ENCODE measurements at regions not wholly inside any gene's neighbourhood (a gene's known extent, or its start where the extent isn't known, plus 50 kb on each side); places are given as distances from the start of the nearest gene placed in this dataset.
"Not testable (repeated sequence)": the region's sequence is repeated elsewhere in the genome, so short reads cannot be mapped to it uniquely, and the experiment has no call there.

DNA sequence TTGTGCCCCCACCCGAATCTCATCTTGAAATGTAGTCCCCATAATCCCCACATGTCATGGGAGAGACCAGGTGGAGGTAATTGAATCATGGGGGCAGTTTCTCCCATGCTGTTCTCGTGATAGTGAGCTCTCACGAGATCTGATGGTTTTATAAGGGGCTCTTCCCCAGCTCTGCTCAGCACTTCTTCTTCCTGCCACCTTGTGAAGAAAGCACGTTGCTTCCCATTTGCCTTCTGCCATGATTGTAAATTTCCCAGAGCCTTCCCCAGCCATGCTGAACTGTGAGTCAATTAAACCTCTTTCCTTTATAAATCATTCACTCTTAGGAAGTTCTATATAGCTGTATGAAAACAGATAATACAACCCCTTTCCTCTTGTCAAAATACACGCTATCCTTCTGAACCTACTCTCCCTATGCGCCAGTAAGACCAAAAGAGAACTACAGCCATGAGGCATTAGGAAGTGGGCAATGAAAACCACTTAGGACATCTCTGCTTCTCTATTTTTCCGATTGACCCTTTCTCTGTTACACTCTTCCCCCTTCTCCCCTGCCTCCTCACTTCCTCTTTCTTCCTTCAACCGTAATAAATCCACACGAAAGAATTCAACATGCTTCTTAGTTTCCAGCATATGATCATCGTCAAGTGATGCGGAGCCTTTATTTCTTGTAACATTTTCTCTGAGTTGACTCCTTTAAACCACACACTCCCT lies 101.2 kb upstream of the WDR11 start:
- no peak for DNase-seq (ENCODE audit: low read depth)

DNA sequence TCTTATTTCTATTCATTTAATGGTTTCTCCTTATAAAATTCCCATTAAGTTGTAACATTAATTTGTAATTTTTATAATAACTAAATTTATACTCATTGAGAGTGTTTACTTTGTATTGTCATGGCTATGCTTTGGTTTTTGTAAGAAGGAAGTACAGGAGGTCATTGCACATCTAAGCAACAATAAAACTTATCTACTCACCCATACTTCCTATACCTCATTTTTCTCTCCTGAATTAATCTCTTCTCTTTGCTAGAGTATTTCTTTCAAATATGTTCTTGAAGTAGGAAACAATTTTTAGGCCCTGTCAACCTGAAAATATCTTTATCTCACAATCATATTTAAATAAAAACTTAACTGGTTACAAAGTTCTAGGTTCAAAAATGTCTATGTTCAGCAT lies 95.4 kb upstream of the WDR11 start:
- DNase-seq (ENCODE audit: low read depth), result no peak

DNA sequence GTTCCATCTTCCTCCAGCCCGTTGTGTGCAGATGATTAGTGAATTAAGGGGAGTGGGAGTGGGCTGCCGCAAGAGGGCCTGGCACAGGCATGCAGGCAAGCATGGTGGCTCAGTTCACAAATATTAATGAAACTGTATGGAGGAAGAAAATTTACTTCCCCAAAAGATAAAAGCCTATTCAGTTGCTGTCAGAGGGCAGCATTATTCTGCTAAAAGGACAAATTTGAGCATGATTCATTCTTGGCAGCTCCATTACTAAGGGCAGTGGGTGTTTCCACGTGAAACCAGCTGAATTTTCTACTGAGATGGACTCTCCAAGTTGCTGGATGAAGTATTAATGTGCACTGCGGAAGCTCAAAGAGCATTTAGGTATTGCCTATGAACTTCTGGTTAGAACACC lies 90.9 kb upstream of the WDR11 start:
- no peak for DNase-seq (ENCODE audit: low read depth)

DNA sequence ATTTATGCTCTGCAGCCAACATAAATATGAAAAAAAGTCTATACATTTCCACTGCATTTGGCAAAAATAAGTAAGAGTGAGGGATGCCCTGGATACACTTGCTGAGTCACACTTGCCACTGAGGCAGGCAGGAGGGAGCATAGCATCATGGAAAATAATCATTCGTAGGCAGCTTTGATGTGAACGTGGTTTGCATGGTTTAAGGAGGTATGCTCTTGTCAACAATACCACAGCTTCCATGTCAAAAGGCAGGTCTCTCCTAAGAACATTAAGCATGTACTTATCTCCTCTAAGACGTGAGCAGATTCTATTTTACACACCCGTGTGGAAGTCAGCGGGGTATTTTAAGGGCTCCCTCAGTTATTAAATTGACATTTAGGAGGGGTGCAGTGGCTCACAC lies 89.2 kb upstream of the WDR11 start:
- DNase-seq (ENCODE audit: low read depth), result no peak

DNA sequence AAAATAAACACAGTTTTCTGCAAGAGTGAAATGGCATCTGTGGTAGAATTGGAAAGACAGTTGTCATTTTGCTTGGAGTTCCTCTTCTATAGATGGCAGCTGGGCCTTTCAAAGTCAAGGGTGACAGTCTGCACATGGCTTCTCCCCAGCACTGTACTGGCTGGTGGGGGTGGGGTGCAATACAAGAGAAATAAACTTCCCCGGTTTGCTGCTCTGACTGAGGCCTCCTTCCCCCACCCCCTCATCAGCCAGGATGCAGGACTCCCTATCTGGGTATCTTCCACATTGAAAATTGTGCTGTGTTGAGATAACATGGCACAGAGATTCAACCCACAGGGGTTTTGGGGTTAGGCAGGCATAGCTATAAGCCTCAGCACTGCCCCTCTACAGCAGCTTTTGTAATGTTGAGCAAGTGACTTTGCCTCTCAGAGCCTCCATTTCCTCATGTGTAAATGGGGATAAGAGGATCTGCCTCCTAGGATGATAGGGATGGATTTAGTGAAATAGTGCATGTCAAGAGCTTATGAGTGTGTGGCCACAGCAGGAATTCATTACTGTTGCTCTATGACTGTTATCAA lies 85.8 kb upstream of the WDR11 start:
- no peak for DNase-seq (ENCODE audit: low read depth)

DNA sequence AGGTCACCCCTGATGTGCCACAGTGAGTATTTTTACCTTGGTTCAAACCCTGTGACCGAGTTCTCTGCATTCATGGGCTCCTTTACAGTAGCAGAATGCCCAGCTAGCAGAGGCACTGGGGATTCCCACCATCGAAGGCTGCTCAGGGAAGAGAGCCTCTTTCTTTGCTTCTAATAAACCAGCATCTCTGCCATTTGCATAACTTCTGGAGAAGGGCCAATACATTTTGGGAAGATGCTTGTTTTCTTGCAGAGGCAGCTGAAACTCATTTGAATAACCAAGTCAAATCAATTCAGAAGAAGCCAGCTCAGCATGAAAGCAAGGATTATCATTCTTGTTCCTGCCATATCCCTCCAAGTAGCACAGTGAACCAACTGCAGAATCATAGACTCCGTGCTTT lies 82.9 kb upstream of the WDR11 start:
- no peak for DNase-seq (ENCODE audit: low read depth)

DNA sequence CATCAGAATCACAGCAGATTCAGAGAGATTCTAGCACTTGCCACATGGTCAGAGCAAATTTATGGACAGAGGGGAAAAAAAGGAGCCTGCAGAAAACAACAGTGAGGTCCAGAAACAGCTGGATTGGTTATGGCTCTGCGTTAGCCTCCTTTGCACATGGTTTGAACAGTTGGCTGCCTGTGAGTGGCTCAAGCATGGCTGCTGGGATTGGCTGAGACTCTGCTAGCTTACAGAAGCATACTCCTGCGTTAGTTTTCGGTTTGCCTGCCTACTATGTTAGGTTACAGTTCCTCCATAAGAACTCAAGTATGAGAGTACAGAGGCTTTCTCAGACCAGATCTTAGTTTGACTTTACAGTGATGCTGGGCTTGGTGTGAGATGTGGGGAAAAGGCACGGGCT lies 80.7 kb upstream of the WDR11 start:
- DNase-seq (ENCODE audit: low read depth), result no peak

DNA sequence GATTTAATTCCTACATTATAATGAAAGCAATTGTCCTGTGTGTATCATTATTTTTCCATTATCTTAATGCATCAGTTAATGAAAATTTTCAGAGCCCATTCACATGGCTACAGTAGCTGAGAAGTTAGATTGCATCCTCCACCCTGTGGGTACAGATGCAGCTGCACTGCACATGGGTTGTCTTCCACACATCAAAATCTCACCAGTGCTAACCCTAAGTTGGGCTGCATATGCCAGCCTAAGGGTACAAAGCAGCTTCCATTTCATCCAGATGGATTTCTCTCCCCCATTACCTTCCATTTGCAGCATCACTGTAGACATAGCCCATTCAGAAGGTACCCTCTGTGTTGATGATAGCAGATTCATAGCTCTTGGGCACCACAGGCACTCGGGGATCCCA lies 74.7 kb upstream of the WDR11 start:
- no peak for DNase-seq (ENCODE audit: low read depth)

DNA sequence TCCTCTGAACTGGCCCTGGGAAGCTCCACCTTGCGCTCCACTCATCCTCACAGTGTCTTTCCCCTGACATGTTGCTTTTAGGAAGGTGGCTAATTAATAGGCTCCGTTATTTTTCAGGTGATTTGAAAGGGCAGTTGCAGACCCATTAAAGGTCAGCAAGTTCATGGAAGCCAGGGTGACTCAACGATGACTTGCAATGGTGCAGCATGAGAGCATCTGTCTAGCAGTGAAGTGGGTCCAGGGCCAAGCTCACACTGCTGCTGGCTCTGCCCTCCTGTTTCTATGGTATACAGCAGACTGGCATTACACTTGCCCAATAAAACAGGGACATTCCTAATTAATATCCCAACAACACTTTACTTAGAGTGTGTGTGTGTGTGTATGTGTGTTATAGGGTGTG lies 68.8 kb upstream of the WDR11 start:
- DNase-seq (ENCODE audit: low read depth), result peak; percentile 7

DNA sequence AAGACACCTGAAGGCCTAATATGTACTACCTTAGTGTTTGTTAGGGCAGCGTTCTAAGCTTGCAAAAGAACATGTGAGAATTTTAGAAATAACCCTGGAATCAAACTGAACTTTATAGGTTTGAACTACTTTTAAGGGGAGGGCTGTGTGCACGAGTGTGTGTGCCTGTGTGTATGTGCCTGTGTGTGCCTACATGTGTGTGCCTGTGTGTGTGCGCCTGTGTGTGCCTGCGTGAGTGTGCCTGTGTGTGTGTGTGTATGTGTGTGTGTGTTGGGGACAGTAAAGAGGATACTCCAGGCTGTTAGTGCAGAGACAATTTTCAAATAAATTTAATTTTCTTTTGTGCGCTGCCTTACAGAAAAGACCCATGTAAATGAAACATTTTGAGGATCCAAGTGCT lies 68.1 kb upstream of the WDR11 start:
- no peak for DNase-seq (ENCODE audit: low read depth)

DNA sequence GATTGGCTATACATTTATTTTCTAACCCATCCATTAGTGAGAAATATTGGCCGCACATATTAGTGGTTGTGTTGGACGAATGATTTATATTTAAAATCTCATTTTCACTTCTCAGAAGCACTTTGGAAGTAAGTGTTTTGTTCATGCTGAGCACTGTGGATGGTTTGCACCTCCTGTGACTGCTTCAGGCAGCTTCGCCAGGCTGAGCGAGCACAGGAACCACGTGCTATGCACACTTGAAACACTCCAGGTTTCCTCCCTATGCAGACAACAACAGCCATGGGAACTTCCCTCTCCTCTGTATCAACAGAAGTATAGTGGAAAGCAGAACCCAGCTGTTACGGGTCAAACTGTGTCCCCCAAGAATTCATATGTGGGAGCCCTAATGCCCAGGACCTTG lies 67.3 kb upstream of the WDR11 start:
- no peak for DNase-seq (ENCODE audit: low read depth)

DNA sequence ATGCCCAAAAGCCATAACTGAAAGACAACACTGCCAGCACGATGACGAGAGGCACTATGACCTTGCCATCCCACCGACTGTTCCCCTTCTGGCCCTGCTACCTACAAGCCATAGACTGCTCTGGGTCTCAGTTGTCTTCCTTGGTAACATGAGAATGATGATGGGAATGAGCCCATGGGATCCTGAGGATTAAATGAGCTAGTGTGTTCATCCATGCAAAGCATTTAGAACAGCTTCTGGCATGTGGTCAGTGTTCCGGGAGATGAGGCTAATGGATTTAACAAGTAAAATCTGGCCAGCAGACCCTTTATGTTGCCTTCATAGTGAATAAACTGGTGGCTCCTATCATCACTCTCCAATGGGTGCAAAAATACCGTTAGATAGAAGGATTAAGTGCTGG lies 62.4 kb upstream of the WDR11 start:
- DNase-seq (ENCODE audit: low read depth), result no peak

DNA sequence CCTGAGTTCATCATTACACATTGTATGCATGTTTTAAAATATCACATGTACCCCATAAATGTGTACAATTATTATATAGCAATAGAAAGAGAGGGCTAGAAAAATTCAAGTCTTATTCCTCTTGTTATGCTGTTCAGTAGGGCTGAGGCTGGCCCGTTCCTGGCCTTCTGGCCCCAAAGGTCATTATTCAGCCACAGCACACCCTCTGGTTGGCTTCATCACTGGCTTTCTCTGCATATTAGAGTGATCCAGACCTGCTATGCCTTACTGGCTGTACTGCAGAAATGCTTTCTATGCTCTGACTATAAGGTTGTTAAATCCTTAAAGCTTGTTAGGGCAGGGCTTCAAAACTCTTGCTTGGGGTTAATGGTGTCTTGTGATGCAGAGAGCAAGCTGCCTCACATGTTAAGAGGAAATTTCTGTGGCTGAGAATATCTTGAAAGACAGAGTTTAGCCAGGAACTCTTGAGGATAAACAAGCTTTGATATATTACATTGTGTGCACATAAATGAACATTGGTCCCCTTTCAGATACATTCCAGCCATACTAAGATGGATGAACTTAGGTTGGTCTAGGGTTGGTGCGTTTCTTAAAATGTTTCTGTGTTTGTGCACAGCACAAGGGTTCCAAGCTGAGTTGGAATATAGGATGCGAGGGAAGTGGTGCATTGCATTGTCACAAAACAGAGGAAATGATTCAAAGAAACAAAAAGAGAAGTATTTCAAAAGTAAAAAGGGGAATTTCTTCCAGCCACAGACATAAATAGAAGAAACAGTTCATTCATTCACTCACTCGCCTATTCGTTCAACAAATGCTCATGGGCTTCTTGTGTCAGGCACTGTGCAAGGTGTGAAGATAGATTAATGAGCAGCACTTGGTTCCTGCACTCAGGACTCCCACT lies 61.6 kb upstream of the WDR11 start:
- DNase-seq (ENCODE audit: low read depth), result no peak

DNA sequence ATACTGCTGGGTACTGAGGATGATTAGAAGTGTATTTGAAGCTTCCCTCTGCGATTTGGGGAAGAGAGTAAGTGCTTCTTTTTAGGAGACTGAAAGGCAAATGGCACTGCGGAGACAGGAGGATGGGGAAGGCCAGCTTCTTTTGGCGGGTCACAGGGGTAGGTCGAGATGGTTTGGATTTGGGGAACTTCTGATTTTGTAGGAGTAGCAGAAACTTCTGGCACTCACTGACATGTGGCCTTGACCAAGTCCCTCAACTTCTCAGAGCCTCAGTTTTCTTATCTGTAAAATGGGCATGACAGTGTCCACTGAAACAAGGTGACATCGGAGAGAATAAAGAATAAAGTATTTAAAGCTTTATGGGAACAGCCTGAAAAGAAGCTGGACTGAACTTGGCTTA lies 59.8 kb upstream of the WDR11 start:
- DNase-seq (ENCODE audit: low read depth), result no peak

DNA sequence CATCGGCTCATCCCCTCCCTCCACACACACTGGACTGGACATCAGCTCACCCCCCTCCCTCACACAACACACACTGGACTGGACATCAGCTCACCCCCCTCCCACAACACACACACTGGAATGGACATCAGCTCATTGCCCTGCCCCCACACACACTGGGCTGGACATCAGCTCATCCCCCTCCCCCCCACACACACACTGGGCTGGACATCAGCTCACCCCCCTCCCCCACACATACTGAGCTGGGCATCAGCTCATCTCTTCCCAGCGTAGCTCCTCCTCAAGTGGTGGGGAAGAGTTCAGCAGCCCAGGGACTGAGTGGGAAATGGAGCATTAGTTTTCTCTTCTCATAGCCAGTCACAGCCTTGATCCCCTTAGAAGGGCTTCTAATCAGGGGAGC lies 58.1 kb upstream of the WDR11 start:
- no peak for DNase-seq (ENCODE audit: low read depth)

DNA sequence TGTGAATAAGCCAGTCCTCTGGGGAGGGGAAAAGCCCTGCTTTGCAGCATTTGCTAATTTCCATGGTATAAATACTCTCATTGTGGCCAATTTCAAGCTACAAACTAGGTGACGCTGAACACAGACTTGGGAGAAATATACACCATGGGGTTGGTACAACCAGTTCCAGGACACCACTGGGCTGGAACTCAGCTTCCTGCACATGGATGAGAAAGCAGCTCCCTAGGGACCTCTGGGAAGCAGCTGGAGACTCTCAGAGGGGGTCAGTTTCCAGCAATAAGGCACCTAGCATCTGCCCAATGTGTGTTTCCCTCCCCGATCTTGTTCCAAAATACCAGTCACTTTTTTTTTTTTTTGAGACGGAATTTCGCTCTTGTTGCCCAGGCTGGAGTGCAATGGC lies 56.8 kb upstream of the WDR11 start:
- DNase-seq (ENCODE audit: low read depth), result no peak

DNA sequence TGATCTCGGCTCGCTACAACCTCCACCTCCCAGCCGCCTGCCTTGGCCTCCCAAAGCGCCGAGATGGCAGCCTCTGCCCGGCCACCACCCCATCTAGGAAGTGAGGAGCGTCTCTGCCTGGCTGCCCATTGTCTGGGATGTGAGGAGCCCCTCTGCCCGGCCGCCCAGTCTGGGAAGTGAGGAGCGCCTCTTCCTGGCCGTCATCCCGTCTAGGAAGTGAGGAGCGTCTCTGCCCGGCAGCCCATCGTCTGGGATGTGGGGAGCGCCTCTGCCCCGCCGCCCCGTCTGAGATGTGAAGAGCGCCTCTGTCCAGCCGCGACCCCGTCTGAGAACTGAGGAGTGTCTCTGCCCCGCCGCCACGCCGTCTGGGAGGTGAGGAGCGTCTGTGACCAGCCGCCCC lies 52.9 kb upstream of the WDR11 start:
- not testable (repeated sequence) for DNase-seq (ENCODE audit: low read depth)

DNA sequence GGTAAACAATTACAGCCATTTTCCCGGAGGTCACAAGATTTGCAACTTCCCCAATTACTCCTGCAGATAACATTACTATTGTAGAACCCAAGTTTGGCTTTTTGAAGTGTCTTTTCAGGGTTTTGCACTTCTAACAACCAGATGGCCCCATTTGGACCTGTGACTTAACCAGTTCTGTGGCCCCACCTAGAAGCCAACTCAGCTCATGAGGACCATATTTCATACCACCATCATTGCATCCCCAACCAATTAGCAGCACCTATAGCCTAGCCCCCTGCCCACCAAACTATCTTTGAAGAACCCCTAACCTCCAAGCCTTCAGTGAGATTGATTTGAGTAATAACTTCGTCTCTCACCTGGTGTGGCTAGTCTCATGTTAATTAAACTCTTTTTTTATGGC lies 51.3 kb upstream of the WDR11 start:
- DNase-seq (ENCODE audit: low read depth), result no peak

DNA sequence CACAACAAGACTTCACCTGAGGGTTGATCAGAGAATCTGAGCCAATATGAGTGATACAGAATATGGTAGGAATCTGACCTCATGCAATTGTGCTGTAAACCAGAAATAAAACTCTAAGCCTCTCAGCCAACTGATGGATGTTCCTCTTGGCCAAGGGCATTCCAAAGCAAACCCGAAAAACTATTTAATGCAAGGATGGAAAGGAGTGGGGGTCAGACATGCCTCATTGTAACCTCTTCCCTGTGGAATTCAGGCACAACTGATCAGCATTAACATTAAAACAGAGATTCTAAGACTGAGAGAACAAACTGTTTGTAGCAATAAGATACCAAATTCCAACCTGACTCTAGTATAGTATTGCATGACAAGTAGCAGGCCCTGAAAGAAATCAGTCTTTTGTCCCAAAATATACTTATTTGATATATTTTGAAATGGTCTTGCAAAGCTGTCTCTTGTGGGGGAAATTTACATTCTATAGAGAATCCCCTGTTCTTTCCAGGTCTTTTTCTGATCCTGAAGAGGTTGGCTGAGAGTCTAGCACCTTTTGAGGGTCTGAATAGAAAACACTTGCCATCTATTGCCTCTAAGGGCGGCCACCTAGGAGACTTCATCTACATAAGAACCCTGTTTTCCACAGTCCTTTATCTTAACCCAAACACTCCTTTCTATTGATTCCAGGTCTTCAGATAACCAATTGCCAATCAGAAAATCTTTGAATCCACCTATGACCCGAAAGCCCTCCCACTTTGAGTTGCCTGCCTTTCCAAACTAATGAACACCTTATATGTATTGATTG lies 50.4 kb upstream of the WDR11 start:
- DNase-seq (ENCODE audit: low read depth), result no peak
